ENCODE measurements at regions not wholly inside any gene's neighbourhood (a gene's known extent, or its start where the extent isn't known, plus 50 kb on each side); places are given as distances from the start of the nearest gene placed in this dataset.

DNA sequence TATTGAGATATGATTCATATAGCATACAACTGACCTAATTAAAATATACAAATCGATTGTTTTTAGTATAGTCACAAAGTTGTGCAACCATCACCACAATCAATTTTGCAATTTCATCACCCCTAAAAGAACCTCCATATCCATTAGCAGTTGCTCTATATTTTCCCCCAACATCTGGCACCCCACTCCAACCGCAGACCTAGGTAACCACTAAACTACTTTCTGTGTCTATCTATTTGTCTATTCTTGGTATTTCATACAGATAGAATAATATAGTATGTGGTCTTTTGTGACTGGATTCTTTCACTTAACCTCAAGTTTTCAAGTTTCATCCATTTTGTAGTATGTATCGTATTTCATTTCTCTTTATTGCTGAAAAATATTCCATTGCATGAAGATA, 126.0 kb upstream of the CRY1 start:
- DNase-seq (ENCODE audit: missing footprints) (no peak), ATAC-seq (no peak)
- intact Hi-C loops (cut with DNase I), result no loop called here

DNA sequence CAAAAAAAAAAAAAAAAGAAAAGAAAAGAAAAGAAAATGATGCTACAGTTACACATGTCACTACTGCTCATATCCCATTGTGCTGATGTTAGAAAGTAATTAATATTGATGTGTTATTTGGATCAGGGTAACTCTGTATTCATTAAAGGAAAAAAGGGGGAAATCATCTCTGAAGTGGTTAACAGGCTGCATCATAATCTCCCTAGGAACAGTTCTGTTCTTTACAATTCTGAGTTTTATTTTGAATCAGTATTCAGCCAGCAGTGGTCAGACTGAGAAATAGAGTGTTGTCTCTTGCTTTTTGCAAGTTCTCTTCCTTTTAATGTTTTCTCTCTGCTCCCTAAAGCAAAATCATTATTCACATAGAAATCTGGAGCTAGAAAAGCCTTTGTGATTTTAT, 128.6 kb upstream of the CRY1 start:
- ATAC-seq (no peak), DNase-seq (ENCODE audit: missing footprints) (no peak)
- intact Hi-C loops (cut with DNase I), result no loop called here

DNA sequence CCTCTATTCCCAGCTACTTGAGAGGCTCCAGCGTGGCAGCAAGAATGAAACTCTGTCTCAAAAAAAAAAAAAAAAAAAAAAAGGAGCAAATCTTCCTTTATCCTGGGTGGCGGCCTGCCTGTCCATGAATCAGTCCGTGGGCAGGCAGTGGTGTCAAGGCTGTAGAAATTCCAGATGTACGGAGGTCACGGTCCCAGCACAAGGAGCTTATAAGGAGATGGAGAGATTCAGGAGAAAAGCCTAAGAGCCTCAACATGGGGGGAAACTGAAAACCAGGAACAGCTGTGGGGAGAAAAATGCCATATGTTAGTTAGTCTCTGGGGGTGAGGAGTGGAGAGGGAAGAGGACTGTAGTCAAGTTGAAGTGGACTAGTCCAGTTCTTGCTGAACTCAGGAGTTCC, 130.5 kb upstream of the CRY1 start:
- intact Hi-C loops (cut with DNase I), result no loop called here
- no peak for ATAC-seq

DNA sequence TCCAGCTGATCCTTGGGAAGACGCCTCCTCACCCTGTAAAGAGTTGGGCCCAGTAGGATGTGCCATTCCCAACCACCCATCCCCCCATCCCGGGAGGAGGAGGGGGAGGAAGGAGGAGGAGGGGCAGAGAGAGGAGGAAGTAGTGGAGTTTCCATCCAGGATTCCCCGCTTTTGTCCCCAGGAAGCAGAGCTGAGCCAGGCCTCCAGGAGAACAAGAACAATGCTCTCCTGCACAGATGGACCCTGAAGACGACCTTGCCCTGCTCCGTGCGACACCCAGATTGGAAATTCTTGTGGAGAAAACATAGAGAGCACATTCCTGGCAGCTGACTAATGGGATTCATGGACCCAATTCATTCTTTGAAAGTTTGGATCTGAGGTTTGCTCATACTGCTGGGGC, 132.3 kb upstream of the CRY1 start:
- intact Hi-C loops (cut with DNase I), result no loop called here
- DNase-seq (ENCODE audit: missing footprints), result no peak
- ATAC-seq, result no peak

More for the DNA sequence above, 130.5 kb upstream of the CRY1 start:
- no peak for DNase-seq (ENCODE audit: missing footprints)

DNA sequence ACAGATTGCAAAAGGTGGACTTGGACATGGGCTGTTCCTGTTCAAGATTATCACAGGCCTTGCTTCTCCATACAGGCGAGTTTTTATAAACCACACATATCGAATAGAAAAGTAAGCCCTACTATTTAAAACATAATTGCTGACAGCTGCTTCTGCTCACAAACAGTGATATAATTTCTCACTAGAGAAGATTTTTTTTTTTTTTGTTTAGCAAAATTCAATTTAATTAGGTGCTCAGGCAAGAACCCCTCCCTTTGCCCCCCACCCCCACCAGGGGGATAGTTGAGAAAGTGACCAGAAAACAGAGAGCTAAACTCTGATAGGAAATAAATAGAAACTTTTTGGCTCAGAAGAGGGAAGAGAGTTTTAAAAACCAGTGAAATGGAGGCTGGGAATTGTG, 132.8 kb upstream of the CRY1 start:
- intact Hi-C loops (cut with DNase I), result no loop called here
- no peak for DNase-seq (ENCODE audit: missing footprints)
- ATAC-seq, result no peak

DNA sequence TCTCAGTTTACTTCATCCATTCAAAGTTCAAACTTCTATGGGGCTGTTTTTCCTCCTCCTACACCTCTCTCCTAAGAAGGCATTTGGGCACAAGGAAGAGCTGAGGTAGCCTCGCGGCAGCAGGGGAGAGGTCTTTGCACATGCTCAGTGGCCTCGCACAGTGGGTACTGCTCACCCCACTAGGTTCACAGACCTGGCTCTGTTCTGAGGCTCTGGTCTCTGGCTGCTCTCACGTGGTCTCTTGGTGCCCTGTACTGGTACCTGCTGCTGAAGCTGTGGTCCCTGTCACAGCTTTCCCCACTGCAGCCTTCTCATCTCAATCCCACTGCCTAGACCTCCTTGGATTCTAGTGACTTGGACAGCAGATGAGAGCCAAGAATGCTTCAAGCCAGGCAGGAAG, 134.7 kb upstream of the CRY1 start:
- intact Hi-C loops (cut with DNase I), result no loop called here
- no peak for ATAC-seq

DNA sequence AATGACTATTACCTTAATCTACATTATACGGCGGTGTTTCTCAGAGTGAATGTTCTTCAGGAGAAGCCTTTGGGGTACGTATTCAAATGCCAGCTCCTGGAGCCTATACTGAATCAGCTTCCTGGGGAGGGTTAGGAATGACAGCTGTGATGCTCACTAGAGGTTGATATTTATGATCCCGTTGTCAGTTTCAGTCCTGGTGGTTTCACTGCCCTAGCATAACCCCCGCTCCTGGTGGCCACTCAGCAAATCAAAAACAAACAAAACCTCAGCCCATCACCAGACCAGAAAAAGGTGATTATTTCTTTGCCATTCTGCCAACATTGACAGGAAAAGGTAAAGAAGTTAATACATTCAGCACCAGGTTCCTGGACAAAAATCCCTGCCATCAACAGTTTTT, 136.5 kb upstream of the CRY1 start:
- intact Hi-C loops (cut with DNase I), result no loop called here
- no peak for ATAC-seq
- DNase-seq (ENCODE audit: missing footprints), result no peak

More for the DNA sequence above, 134.7 kb upstream of the CRY1 start:
- no peak for DNase-seq (ENCODE audit: missing footprints)

DNA sequence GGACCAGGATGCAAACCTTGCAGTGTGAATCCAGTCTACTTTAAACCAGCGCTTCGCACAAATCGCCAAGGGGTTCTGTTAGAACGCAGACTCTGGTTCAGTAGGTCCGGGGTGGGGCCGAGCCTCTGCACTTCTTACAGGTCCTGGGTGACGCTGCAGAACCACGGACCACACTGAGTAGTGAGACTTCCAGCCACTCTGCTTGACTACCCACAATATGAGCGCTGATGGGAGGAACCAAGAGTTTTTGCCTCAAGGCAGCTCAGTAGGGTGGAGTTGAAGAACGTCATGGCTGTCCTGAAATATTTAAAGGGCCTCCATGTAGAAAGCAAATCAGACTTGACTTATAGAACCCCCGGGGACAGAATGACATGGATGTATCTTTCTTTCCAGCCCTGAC, 138.0 kb upstream of the CRY1 start:
- intact Hi-C loops (cut with DNase I), result no loop called here
- ATAC-seq (no peak), DNase-seq (ENCODE audit: missing footprints) (no peak)

DNA sequence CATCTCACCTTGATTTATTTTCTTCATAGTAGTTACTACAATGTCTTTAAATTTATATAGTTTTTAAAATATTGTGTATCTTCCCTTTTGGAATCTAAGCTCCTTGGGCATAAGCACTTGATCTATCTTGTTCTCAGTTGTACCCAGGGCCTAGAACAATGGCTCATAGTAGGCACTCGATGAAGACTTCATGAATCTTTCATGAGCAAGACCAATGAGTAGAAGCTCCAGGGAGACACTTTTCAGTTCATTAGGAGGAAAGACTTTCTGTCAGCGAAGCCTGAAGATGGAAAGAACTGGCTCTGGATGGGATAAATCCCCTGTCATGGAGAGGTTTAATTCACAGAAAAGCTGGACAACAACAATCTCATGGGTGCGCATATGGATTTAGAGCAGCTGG, 140.2 kb upstream of the CRY1 start:
- no peak for ATAC-seq
- no peak for DNase-seq (ENCODE audit: missing footprints)
- intact Hi-C loops (cut with DNase I), result no loop called here

DNA sequence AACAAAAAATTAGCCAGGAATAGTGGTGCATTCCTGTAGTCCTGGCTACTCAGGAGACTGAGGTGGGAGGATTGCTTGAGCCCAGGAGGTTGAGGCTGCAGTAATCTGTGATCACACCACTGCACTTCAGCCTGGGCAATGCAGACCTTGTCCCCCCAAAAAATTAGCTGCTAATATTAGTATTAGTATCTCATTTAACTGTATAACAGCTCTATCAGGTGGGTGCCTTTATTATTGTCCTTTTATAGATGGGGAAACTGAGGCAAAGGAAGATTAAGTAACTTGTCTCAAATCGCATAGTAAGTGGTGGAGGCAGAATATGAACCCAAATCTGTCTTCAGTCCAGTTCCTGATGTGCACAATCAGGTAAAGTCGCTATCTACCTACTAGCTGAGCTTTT, 142.3 kb upstream of the CRY1 start:
- no peak for ATAC-seq
- DNase-seq (ENCODE audit: missing footprints), result no peak
- intact Hi-C loops (cut with DNase I), result no loop called here

DNA sequence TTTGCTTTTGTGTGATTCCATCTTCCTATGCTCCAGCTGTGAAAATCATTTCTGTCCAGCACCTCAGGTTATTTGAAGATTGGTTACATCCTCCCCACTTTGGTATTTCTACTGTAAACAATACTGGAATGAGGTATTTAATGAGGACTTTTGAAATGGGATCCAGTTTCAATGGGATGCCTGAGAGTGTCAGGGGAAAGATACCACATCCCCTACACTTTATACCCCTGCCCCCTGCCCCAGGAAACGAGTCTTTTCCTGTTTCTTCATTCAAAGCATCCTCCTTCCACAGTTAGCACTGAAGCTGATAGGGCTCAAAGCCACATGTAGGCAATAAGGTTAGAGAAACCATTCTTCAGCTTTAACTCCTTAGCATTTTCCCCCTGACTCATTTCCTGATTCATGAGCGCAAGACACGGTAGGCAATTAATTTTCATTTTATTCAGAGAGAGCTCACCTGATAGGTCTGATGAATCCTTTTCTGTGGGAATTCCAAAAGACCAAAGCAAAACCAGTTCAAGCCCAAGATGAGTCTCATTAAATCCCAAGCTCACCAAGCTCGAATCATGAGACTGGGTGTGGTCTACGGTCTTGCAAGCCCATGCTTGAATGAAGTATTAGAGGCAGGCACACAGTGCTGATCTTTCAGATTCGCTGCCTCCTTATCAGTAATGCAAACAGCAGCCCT, 143.6 kb upstream of the CRY1 start:
- intact Hi-C loops (cut with DNase I), result no loop called here
- no peak for DNase-seq (ENCODE audit: missing footprints)

DNA sequence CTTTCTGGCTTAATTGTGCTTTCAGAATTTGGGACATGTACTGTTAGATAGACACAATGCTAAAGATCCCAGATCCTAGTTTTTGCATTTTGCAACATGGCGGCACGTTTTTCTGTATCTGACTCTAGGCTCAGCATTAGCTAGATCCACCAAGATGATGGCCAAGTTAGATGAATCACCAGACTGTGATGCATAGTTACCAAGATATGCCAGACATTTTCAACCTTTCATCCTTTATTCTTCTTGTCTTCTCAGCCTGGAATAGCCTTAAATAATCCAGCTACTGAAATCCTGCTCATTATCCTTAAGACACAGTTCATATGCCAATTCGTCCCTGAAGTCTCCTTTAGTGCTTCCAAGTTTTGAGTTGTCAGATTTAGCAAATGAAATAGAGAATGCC, 144.9 kb upstream of the CRY1 start:
- ATAC-seq (no peak), DNase-seq (ENCODE audit: missing footprints) (no peak)
- intact Hi-C loops (cut with DNase I), result no loop called here

More for the DNA sequence above, 143.6 kb upstream of the CRY1 start:
- ATAC-seq, result no peak

DNA sequence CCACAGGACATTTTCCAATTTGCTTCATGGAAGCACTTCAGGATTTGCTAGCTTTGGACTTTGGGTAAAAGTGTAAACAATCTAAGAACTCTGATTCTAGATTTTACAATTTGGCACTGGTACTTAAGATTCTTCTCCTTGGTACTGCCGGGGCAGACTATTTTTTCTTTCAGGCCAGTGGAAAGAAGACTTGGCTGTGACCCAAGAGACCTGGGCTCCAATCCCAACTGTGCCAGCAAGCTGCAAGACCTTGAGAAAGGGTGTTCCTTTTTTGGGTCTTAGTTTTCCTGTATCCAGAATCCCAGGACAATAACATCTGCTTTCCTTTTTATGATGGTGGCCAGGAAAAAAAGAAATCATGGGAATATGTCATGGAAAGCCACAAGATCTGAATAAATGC, 148.1 kb upstream of the CRY1 start:
- intact Hi-C loops (cut with DNase I), result no loop called here
- no peak for DNase-seq (ENCODE audit: missing footprints)
- ATAC-seq, result no peak

DNA sequence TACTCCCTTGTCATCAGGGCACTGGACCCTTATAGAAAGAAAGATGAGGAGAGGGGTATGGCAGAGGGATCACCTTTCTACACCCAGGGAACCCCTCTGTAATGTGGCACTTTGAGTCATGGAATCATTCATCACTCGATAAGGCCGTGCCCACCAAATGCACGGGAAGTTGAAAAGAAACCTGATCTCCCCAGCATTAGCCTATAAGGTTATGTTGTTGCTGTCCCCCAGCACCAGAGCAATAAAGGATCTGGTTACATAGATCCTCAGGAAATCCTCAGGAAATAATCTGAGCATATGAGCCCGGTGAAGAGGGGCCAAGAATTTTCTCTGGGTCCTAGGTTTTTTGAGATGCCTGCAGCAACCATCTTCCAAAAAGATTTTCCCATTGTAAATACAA, 148.8 kb upstream of the CRY1 start:
- ATAC-seq (no peak), DNase-seq (ENCODE audit: missing footprints) (no peak)
- intact Hi-C loops (cut with DNase I), result no loop called here

DNA sequence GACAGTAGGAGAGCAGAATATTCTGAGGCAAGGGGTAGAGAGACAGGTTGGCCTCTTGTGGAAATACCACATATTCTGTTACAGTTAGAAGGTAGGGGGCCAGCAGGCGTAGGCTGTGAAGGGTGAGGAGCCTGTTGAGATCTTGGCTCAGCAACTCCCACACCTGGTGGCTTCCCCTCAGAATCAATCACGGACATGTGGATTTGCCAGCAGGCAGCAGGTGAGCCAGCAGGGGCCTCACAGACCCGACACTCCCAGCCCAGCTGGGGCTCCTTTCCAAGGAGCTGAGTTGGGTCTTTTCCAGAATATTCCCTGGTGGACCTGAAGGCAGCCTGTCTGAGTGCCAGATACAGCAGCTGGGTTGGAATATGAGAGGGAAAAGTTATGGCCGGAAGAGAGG, 150.0 kb upstream of the CRY1 start:
- intact Hi-C loops (cut with DNase I), result no loop called here
- no peak for DNase-seq (ENCODE audit: missing footprints)
- no peak for ATAC-seq

DNA sequence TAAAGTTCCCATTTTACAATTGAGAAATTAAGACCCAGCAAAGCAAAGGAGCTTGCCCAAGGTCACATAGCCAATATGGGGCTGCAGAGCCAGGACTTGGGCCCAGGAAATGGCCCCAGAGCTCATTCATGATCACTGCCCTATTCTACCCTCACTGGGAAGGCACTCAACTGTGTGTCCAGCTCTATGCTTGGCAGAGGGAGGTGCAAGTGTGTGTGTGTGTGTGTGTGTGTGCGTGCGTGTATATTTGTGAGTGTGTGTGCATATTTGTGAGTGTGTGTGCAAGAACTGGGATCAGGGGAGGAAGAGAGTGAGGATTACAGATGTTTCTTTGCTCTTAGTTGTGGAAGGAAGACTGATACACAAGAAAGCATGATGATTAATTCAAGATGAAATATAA, 151.2 kb upstream of the CRY1 start:
- ATAC-seq (no peak), DNase-seq (ENCODE audit: missing footprints) (no peak)
- intact Hi-C loops (cut with DNase I), result no loop called here

DNA sequence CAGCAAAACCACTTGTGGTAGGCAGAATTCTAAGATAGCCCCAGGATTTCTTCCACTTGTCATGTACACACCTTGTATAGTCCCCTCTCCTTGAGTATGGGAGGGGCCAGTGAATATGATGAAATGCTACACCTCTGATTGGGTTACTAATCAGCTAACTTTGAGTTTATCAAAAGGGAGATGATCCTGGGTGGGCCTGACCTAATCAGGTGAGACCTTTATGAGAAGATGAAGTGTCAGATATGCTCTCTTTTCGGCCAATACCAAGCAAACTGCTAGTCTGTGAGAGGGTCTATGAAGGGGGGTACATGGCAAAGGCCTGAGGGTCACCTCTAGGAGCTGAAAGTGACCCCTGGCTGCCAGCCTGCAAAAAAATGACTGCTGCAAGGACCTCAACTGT, 154.3 kb upstream of the CRY1 start:
- intact Hi-C loops (cut with DNase I), result no loop called here
- ATAC-seq (no peak), DNase-seq (ENCODE audit: missing footprints) (no peak)

DNA sequence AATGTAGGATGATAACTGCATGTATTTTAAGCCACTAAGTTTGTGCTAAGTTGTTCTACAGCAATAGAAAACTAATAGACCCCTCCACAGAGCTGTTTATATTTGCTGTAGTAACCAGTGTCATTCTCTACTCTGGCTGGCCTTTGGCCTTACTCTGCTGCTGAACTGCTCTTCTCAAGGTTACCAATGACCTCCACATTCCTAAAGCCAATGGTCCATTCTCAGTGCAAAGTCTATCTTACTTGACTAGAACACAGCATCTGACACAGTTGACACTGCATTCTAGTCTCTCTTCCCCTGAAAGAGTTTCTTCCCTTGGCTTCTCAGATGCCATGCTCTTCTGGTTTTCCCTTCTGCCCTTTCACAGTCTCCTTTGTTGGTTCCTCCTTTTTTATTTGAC, 154.8 kb upstream of the CRY1 start:
- ATAC-seq (no peak), DNase-seq (ENCODE audit: missing footprints) (no peak)
- intact Hi-C loops (cut with DNase I), result no loop called here

DNA sequence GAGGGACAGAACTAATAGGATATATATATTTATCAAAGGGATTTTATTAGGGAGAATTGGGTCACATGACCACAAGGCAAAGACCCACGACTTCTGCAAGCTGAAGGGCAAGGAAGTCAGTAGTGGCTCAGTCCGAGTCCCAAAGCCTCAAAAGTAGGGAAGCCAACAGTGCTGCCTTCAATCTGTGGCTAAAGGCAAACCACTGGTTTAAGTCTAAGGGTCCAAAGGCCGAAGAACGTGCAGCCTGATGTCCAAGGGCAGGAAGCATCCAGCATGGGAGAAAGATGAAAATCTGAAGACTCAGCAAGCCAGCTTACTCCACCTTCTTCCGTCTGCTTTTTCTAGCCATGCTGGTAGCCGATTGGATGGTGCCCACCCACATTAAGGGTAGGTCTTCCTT, 157.9 kb upstream of the CRY1 start:
- ATAC-seq (no peak), DNase-seq (ENCODE audit: missing footprints) (no peak)
- intact Hi-C loops (cut with DNase I), result no loop called here

DNA sequence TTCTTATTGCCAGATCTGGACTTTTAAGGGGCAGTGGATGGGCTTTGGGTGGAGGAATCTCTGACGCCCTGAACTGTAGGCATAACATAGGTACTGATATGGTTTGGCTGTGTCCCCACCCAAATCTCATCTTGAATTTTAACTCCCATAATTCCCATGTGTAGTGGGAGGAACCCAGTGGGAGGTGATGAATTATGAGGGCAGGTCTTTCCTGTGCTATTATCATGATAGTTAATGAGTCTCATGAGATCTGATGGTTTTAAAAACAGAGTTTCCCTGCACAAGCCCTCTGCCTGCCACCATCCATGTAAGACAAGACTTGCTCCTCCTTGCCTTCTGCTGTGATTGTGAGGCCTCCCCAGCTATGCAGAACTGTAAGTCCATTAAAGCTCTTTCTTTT, 160.0 kb upstream of the CRY1 start:
- no peak for DNase-seq (ENCODE audit: missing footprints)
- ATAC-seq, result no peak
- intact Hi-C loops (cut with DNase I), result no loop called here

DNA sequence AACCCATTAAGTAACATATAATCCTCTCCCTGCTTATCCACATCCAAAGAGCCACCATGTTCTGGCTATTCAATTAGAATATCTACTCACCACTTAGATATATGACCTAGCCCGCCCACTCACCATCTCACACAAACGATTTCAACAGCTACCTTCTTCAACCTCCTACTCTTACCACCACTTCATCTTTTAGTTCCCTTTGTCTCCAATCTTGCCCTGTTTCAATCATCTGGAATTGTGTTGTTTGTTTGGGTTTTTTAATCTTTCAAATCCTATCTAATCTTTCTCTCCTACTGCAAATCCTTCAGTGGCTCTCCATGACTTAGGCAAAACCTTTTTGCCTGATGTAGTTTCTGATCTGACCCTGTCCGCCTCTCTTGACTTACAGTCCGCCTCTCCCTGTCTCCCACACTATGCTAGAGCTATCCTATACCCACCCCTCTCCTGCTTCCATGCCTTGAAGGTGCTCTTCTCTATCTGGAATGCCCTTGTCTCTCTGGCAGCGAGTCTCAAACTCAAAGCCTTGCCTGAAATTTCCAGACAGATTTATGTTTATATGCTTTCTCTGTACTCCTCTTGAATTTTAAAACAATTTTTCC, 161.0 kb upstream of the CRY1 start:
- DNase-seq (ENCODE audit: missing footprints), result no peak
- intact Hi-C loops (cut with DNase I), result no loop called here

More for the DNA sequence above, 161.0 kb upstream of the CRY1 start:
- no peak for ATAC-seq
